HG03342 (cell line): ENCODE measurements at regions not wholly inside any gene's neighbourhood (a gene's known extent, or its start where the extent isn't known, plus 50 kb on each side); places are given as distances from the start of the nearest gene placed in this dataset.
"Not testable (repeated sequence)": the region's sequence is repeated elsewhere in the genome, so short reads cannot be mapped to it uniquely, and the experiment has no call there.

Experiments
- ATAC-seq: cut with Tn5 transposase; IDR thresholded peaks from one replicate; pipeline ENCODE4 v1.9.1; 2021; ENCODE audit warnings: mild to moderate bottlenecking, moderate library complexity; ENCODE audit not compliant: unreplicated experiment

- no peak for ATAC-seq
Measured at GRCh38 chr1:213523781-213524398, 463.9 kb upstream of the PROX1 start.

GRCh38 chr1:213526306-213526705, 461.5 kb upstream of the PROX1 start:
- ATAC-seq, result no peak

GRCh38 chr1:213530611-213531320, 457.0 kb upstream of the PROX1 start:
- no peak for ATAC-seq

GRCh38 chr1:213531369-213532310, 456.1 kb upstream of the PROX1 start:
- ATAC-seq, result no peak

GRCh38 chr1:213533125-213533524, 454.6 kb upstream of the PROX1 start:
- no peak for ATAC-seq

- ATAC-seq, result no peak
Measured at GRCh38 chr1:213535679-213536078, 452.1 kb upstream of the PROX1 start.

GRCh38 chr1:213538251-213538650, 449.5 kb upstream of the PROX1 start:
- ATAC-seq, result no peak

GRCh38 chr1:213539464-213539863, 448.3 kb upstream of the PROX1 start:
- no peak for ATAC-seq

- no peak for ATAC-seq
Measured at GRCh38 chr1:213541641-213542040, 446.1 kb upstream of the PROX1 start.

GRCh38 chr1:213545181-213545580, 442.6 kb upstream of the PROX1 start:
- not testable (repeated sequence) for ATAC-seq

GRCh38 chr1:213549982-213550381, 437.8 kb upstream of the PROX1 start:
- no peak for ATAC-seq

GRCh38 chr1:213550804-213551203, 437.0 kb upstream of the PROX1 start:
- no peak for ATAC-seq

GRCh38 chr1:213552045-213552444, 435.7 kb upstream of the PROX1 start:
- no peak for ATAC-seq

- ATAC-seq, result no peak
Measured at GRCh38 chr1:213560226-213560625, 427.5 kb upstream of the PROX1 start.

- ATAC-seq, result no peak
Measured at GRCh38 chr1:213561870-213562269, 425.9 kb upstream of the PROX1 start.

GRCh38 chr1:213564215-213564659, 423.5 kb upstream of the PROX1 start:
- ATAC-seq, result no peak

- no peak for ATAC-seq
Measured at GRCh38 chr1:213568929-213569815, 418.6 kb upstream of the PROX1 start.

- no peak for ATAC-seq
Measured at GRCh38 chr1:213569816-213570150, 418.0 kb upstream of the PROX1 start.

- ATAC-seq, result no peak
Measured at GRCh38 chr1:213570487-213570886, 417.3 kb upstream of the PROX1 start.

GRCh38 chr1:213571419-213571818, 416.4 kb upstream of the PROX1 start:
- no peak for ATAC-seq

- no peak for ATAC-seq
Measured at GRCh38 chr1:213571843-213572242, 415.9 kb upstream of the PROX1 start.
